HG02678 (cell line): ENCODE measurements at regions not wholly inside any gene's neighbourhood (a gene's known extent, or its start where the extent isn't known, plus 50 kb on each side); places are given as distances from the start of the nearest gene placed in this dataset.

Experiments
- ATAC-seq: cut with Tn5 transposase; IDR thresholded peaks from one replicate; pipeline ENCODE4 v1.9.1; 2021; ENCODE audit warnings: mild to moderate bottlenecking, moderate library complexity; ENCODE audit not compliant: unreplicated experiment

DNA sequence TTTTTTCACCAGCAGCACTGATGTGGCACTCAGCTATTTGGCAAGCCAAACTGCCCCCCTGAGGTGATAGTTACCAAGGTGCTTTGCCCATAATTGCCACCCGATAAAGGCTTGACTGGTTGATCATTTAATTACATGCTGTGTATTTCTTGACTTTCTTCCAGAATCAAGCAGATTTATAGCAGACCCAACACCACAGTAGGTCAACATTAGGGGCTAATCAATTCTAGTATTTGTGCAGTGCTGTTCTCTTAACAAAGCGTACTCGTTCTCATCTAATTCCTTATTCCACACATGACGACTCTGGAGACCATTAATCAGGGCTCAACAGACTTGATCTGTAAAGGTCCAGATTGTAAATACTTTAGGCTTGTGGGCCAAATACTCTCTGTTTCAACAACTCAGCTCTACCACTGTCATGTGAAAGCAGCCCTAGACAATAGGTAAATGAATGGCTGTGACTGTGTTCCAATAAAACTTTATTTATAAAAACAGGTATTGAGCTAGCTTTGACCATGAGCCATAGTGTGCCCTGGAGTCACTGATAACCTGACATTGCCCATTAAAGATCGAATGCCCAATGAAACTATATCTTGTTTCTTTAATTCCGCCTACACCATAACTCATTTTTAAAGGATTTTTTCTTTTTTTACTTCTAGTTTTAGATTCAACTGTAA lies 119.1 kb upstream of the TMC3 start:
- no peak for ATAC-seq

GRCh38 chr15:81492331-81492968 lies 118.4 kb upstream of the TMC3 start:
- no peak for ATAC-seq

DNA sequence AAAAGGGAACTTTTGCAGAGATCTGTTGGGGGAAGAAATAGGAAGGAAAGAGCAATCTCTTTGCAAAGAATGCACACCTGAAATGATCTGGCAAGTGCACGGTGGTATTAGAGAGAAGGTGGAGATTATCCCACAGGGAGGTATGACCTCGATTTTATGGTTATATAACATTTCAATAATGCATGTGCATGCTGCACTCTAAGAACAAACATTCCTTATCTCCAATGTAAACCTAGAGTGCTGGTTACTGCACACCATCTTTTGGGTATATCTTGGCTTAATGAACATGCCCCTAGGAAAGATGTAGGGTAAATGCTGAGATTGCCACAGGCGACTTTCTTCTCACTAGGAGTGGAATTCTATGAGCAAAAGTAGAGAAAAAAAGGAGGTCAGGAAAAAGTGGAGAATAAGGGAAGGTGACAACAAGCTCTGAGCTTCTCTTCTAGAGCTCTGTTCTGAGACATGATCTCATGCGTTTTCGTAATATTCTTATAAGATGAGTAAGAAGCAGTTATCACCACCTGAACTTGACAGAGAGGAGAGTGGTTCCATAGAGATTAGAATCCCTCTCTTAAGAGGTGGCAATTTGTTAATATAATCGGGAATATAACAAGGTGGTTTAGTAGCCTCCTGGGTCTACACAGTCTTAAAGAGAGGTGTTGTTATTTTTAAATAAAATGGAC lies 117.5 kb upstream of the TMC3 start:
- ATAC-seq, result no peak

GRCh38 chr15:81485806-81486205 lies 111.8 kb upstream of the TMC3 start:
- ATAC-seq, result no peak

DNA sequence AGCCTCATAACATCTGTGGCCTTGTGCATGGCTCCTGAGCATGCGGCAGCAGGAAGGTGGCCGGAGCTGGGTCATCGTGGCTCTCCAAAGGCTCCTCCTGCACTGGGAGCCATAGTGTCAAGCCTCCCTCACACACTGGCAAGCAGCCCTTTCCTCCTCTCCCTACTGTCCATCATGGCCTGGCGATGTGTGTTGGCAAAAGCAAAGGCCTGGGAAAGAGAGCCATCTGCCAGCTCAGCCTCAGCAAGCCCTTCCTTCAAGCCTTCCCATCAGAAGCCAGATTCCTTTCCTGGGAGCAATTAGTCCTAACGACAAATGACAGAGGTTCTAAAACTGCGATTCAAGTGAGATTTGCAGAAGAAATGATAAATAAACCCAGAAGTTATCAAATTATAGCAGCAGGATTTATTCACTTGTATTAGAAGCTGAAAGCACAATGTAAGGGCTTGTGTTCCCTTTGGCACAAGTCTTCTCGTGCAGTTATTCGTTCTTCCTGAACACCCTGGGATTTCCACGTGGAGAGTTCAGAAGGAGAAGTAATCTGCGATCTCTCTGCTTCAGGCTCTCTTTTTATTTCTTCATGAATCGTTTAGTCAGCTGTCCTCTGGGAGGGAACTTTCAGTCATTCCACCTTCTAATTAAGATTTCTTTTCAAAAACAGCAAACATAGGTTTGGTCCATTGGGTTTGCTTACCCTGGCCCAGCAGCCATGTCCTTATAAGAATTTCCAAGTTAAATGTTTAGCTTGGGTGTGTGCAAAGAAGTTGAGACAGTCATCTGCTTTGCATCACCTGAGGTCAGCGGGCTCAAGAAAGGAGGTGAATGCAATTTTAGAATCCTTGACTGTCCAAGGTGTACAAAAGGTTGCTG lies 110.3 kb upstream of the TMC3 start:
- ATAC-seq, result no peak

- no peak for ATAC-seq
Observed at GRCh38 chr15:81483496-81483895, 109.5 kb upstream of the TMC3 start.

DNA sequence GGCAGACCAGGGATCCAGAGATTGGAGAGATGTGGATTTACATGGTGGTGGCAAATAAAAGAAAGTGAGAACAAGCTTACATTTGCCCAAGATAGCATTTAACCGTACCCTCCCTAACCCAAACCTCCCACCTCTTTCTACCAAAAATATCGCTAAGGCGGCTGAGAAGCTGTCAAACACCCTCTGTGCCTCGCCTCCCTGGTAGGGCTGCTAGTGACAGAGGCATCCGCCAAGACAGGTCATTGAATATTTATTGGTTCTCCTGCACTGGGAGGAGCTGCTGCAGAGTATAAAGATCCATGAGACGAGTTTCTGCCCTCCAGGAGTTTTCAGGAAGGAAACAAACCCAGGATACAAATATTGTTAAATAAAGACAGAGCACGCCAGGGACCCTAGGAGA lies 107.3 kb upstream of the TMC3 start:
- no peak for ATAC-seq

DNA sequence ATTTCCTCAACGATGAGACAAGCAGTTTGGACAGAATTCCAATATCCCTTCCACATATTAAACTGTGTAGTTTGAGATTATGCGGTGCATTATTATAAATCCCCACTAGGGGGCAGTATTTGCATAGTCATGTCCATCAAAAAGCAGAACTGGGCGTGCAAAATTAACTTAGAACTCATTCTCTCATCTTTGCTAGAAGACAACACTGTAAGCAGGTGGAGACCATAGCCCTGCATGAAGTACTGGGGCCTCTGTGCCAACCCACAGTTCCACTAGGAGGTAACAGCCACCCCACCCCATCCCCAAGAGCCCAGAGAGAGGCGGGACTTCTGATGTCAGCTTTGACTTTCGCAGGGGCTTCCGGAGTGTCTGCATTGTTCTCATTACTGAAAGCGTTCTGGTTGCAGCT lies 106.6 kb upstream of the TMC3 start:
- no peak for ATAC-seq

- no peak for ATAC-seq
Observed at GRCh38 chr15:81478354-81478753, 104.3 kb upstream of the TMC3 start.

GRCh38 chr15:81475926-81476325 lies 101.9 kb upstream of the TMC3 start:
- ATAC-seq, result no peak

GRCh38 chr15:81475471-81475870 lies 101.5 kb upstream of the TMC3 start:
- no peak for ATAC-seq

DNA sequence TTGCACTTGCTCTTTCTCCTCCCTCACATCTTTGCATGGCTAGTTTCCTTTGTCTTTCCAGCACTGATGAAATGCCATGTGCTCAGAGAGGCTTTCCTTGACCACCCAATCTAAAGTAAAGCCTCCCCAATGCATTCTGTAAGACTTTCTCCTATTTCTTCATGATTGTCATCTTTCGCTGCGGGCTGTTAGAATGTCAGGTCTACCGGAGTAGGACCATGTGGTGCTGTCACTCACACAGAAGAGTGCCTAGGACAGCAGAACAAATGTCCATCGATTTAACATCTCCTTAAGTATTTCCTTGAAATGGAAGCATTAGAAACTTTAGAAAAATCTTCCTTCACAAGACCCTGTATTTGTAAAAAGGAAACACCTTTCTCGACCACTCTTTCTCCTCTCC lies 99.9 kb upstream of the TMC3 start:
- ATAC-seq, result no peak

GRCh38 chr15:81473177-81473576 lies 99.2 kb upstream of the TMC3 start:
- no peak for ATAC-seq

DNA sequence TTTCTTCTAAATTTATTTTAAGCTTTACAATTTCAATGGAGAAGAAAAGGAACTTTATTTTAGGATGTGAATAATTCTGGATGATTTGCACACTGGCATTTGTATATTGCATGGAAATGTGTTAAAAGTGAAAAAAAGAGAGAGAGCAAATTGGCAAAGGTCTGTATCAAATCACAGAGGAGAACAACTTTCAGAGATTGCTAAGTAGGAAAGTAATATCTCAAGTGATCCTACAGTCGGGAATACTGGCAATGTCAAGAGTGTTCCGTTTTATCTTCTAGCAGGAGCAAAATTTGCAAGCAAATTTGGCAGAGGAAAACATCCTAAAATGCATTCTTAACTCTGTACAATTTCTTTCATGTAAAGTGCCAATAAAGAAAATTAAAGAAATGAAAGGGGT lies 97.1 kb upstream of the TMC3 start:
- no peak for ATAC-seq

GRCh38 chr15:81469154-81469553 lies 95.1 kb upstream of the TMC3 start:
- ATAC-seq, result no peak

DNA sequence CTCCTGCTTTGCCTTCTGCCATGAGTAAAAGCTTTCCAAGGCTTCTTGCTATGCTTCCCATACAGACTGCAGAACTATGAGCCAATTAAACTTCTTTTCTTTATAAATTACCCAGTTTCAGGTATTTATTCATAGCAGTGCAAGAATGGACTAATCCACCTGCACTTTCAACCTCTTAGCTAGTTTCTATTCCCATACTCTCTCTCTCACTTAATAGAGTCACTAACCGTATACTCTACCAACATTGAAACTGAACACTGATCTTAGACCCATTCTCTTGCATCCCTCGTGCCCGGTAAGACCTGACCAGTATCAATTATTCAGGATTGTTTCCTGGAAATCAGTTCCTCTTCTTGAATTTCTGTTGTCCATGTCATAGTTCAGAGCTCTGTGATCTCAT lies 92.7 kb upstream of the TMC3 start:
- ATAC-seq, result no peak

GRCh38 chr15:81454024-81454423 lies 80.0 kb upstream of the TMC3 start:
- no peak for ATAC-seq

- no peak for ATAC-seq
Observed at GRCh38 chr15:81450721-81451120, 76.7 kb upstream of the TMC3 start.

GRCh38 chr15:81449836-81450474 lies 75.9 kb upstream of the TMC3 start:
- ATAC-seq, result no peak

GRCh38 chr15:81443040-81443820 lies 69.2 kb upstream of the TMC3 start:
- ATAC-seq, result no peak
